ENCODE measurements at regions not wholly inside any gene's neighbourhood (a gene's known extent, or its start where the extent isn't known, plus 50 kb on each side); places are given as distances from the start of the nearest gene placed in this dataset.
A peak's percentile ranks its signal among the peaks of the same experiment; 100 is the strongest.

- no peaks in the 10 kb centered on the region for H4K20me1 ChIP-seq (ENCODE audit: insufficient read depth, low read length)
- DNase-seq (ENCODE audit: insufficient read length, low spot score, missing footprints) = no peak
- TF ChIP-seq, protein P1, sequence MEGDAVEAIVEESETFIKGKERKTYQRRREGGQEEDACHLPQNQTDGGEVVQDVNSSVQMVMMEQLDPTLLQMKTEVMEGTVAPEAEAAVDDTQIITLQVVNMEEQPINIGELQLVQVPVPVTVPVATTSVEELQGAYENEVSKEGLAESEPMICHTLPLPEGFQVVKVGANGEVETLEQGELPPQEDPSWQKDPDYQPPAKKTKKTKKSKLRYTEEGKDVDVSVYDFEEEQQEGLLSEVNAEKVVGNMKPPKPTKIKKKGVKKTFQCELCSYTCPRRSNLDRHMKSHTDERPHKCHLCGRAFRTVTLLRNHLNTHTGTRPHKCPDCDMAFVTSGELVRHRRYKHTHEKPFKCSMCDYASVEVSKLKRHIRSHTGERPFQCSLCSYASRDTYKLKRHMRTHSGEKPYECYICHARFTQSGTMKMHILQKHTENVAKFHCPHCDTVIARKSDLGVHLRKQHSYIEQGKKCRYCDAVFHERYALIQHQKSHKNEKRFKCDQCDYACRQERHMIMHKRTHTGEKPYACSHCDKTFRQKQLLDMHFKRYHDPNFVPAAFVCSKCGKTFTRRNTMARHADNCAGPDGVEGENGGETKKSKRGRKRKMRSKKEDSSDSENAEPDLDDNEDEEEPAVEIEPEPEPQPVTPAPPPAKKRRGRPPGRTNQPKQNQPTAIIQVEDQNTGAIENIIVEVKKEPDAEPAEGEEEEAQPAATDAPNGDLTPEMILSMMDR (IDR thresholded peaks at IDR 0.05; ENCODE audit: extremely low read depth, low read depth, low read length) = no peak
- no peaks in the 10 kb centered on the region for H3K79me2 ChIP-seq (ENCODE audit: insufficient read depth, low read length)
- H3K4me3 ChIP-seq (ENCODE audit: insufficient read depth, low read length) = no peak overlapping the region
- H3K36me3 ChIP-seq (ENCODE audit: insufficient read depth, low read length) = no peaks in the 10 kb centered on the region
- H3K4me2 ChIP-seq (ENCODE audit: insufficient read depth, low read length) = no peak overlapping the region
- no peaks in the 10 kb centered on the region for H3K27me3 ChIP-seq (ENCODE audit: insufficient read depth, low read length)
- no peak overlapping the region for H2AFZ ChIP-seq (ENCODE audit: low read length)
- H3K9me3 ChIP-seq (ENCODE audit: low read depth, low read length) = no peaks in the 10 kb centered on the region
- no peaks in the 10 kb centered on the region for H3K4me1 ChIP-seq (ENCODE audit: insufficient read depth, low read length)
- no peak overlapping the region for H3K27ac ChIP-seq (ENCODE audit: low read depth, low read length)
Observed at GRCh38 chr4:111635646-111636045, 509.6 kb upstream of the FAM241A start.

- Histone ChIP-seq H3K4me2 (ENCODE audit: insufficient read depth, low read length) (no peak overlapping the region), H3K4me1 (ENCODE audit: insufficient read depth, low read length) (no peaks in the 10 kb centered on the region), H3K4me3 (ENCODE audit: insufficient read depth, low read length) (no peak overlapping the region), H3K9me3 (ENCODE audit: low read depth, low read length) (no peaks in the 10 kb centered on the region), H3K79me2 (ENCODE audit: insufficient read depth, low read length) (no peaks in the 10 kb centered on the region), H3K36me3 (ENCODE audit: insufficient read depth, low read length) (no peaks in the 10 kb centered on the region), H3K27ac (ENCODE audit: low read depth, low read length) (no peak overlapping the region), H4K20me1 (ENCODE audit: insufficient read depth, low read length) (no peaks in the 10 kb centered on the region), H3K27me3 (ENCODE audit: insufficient read depth, low read length) (no peaks in the 10 kb centered on the region), H2AFZ (ENCODE audit: low read length) (no peak overlapping the region)
- TF ChIP-seq, protein P1 (IDR thresholded peaks at IDR 0.05; ENCODE audit: extremely low read depth, low read depth, low read length) = no peak
- DNase-seq (ENCODE audit: insufficient read length, low spot score, missing footprints) = no peak
Observed at GRCh38 chr4:111636961-111637585, 508.2 kb upstream of the FAM241A start.

DNA sequence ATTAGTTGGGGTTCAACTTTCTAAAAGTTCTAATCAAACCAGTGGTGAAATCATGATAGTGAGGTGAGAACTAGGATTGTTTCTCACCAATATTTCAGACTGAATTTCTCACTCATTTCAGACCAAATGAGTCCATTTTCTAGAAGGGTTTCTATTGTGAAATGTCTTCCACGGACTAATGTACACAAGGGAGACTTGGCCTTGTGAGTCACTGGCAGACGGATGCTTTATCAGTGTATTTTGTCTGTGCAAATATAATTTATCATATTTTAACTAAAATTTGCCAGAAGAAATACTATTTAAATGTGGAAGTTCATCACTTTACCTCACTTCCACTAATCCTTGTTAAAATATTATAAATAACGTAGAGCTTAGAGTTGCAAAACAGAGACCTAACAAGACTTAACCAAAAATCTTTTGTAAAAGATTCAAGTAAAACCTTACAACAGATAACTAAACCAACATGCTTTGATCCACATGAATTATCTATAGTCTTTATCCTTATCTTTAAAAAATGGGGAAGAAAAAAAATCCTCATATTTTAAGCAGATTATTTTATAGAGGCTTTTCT is 506.0 kb upstream of the FAM241A start:
- H3K9me3 ChIP-seq (ENCODE audit: low read depth, low read length) = no peaks in the 10 kb centered on the region
- TF ChIP-seq, protein P1 (IDR thresholded peaks at IDR 0.05; ENCODE audit: extremely low read depth, low read depth, low read length) = no peak
- no peak overlapping the region for H3K4me3 ChIP-seq (ENCODE audit: insufficient read depth, low read length)
- no peaks in the 10 kb centered on the region for H3K79me2 ChIP-seq (ENCODE audit: insufficient read depth, low read length)
- no peaks in the 10 kb centered on the region for H4K20me1 ChIP-seq (ENCODE audit: insufficient read depth, low read length)
- peak overlapping the region; percentile 43 for H2AFZ ChIP-seq (ENCODE audit: low read length)
- no peak for DNase-seq (ENCODE audit: insufficient read length, low spot score, missing footprints)
- H3K27ac ChIP-seq (ENCODE audit: low read depth, low read length) = no peak overlapping the region
- H3K36me3 ChIP-seq (ENCODE audit: insufficient read depth, low read length) = no peaks in the 10 kb centered on the region
- no peaks in the 10 kb centered on the region for H3K27me3 ChIP-seq (ENCODE audit: insufficient read depth, low read length)
- no peaks in the 10 kb centered on the region for H3K4me1 ChIP-seq (ENCODE audit: insufficient read depth, low read length)
- peak overlapping the region; percentile 47 for H3K4me2 ChIP-seq (ENCODE audit: insufficient read depth, low read length)

- Histone ChIP-seq H3K4me3 (ENCODE audit: insufficient read depth, low read length) (no peak overlapping the region), H3K4me1 (ENCODE audit: insufficient read depth, low read length) (no peaks in the 10 kb centered on the region), H3K4me2 (ENCODE audit: insufficient read depth, low read length) (peak overlapping the region; percentile 47), H2AFZ (ENCODE audit: low read length) (peak overlapping the region; percentile 58), H3K27ac (ENCODE audit: low read depth, low read length) (no peak overlapping the region), H3K9me3 (ENCODE audit: low read depth, low read length) (no peaks in the 10 kb centered on the region), H4K20me1 (ENCODE audit: insufficient read depth, low read length) (no peaks in the 10 kb centered on the region), H3K36me3 (ENCODE audit: insufficient read depth, low read length) (no peaks in the 10 kb centered on the region), H3K79me2 (ENCODE audit: insufficient read depth, low read length) (no peaks in the 10 kb centered on the region), H3K27me3 (ENCODE audit: insufficient read depth, low read length) (no peaks in the 10 kb centered on the region)
- TF ChIP-seq, protein P1 (IDR thresholded peaks at IDR 0.05; ENCODE audit: extremely low read depth, low read depth, low read length) = no peak
- DNase-seq (ENCODE audit: insufficient read length, low spot score, missing footprints) = no peak
Observed at GRCh38 chr4:111639876-111640275, 505.4 kb upstream of the FAM241A start.

All from osteoblast (primary cell).